Panc1 (cell line): ENCODE measurements at regions not wholly inside any gene's neighbourhood (a gene's known extent, or its start where the extent isn't known, plus 50 kb on each side); places are given as distances from the start of the nearest gene placed in this dataset.

Experiments used
- CTCF ChIP-seq: fragments of 450-650 bp; IDR thresholded peaks from 2 replicates; pipeline ENCODE4 v1.5.1; 2017; ENCODE audit warnings: mild to moderate bottlenecking
- POLR2AphosphoS5 ChIP-seq: IDR thresholded peaks from 2 replicates; pipeline ENCODE4 v1.6.1; 2012; ENCODE audit warnings: mild to moderate bottlenecking, low read depth, low read length, moderate library complexity

- no peak for TF ChIP-seq CTCF
- TF ChIP-seq POLR2AphosphoS5 = no peak
Observed at GRCh38 chr14:71803539-71804260, 128.5 kb upstream of the RGS6 start.
